A549 (cell line): ENCODE measurements at regions not wholly inside any gene's neighbourhood (a gene's known extent, or its start where the extent isn't known, plus 50 kb on each side); places are given as distances from the start of the nearest gene placed in this dataset.

ENCODE experiments used
- BHLHE40 ChIP-seq: IDR thresholded peaks from 2 replicates; pipeline ENCODE4 v1.6.1; 2012; ENCODE audit warnings: low read depth, low read length, inconsistent platforms
- CHD2 ChIP-seq: fragments of 150-350 bp; IDR thresholded peaks from 2 replicates; pipeline ENCODE4 v1.6.1; 2014; ENCODE audit warnings: low read length; ENCODE audit not compliant: partially characterized antibody
- CTCF ChIP-seq: fragments of >200 bp; sonication (Bioruptor Twin); formaldehyde crosslinking; IDR thresholded peaks from 3 replicates; pipeline ENCODE4 v1.5.1; 2016
- EP300 ChIP-seq, 2 experiments: fragments of >200 bp; sonication (Bioruptor Twin); formaldehyde crosslinking; IDR thresholded peaks; 2 replicates in 1 of 2; 3 replicates in 1 of 2; pipeline ENCODE4 v1.6.1; 2016 to 2017
- HMGXB4 ChIP-seq: fragments of 250-450 bp; sonication (Bioruptor Pico); IDR thresholded peaks from 2 replicates; pipeline ENCODE4 v1.5.0; 2021; ENCODE audit warnings: mild to moderate bottlenecking, moderate library complexity, borderline replicate concordance
- PBX3 ChIP-seq: IDR thresholded peaks from 2 replicates; pipeline ENCODE4 v1.6.1; 2012
- POLR2A ChIP-seq: IDR thresholded peaks from 2 replicates; pipeline ENCODE4 v1.6.1; 2012; ENCODE audit warnings: mild to moderate bottlenecking, low read length
- RAD21 ChIP-seq, 2 experiments: fragments of >200 bp in 1 of 2; sonication (Bioruptor Twin) in 1 of 2; formaldehyde crosslinking in 1 of 2; IDR thresholded peaks in 1 of 2; conservative IDR thresholded peaks in 1 of 2; 2 replicates in 1 of 2; 3 replicates in 1 of 2; pipeline ENCODE4 v1.6.1; 2012 to 2018; ENCODE audit warnings: inconsistent platforms in 1 of 2
- REST ChIP-seq: fragments of 200-600 bp; sonication (generic); IDR thresholded peaks from 2 replicates; pipeline ENCODE4 v1.6.1; 2016; ENCODE audit warnings: antibody characterized with exemption, mild to moderate bottlenecking, moderate library complexity
- SMC3 ChIP-seq: fragments of >200 bp; sonication (Bioruptor Twin); formaldehyde crosslinking; IDR thresholded peaks from 3 replicates; pipeline ENCODE4 v1.6.1; 2018; ENCODE audit warnings: inconsistent platforms
- ZFP36 ChIP-seq: fragments of 450-650 bp; IDR thresholded peaks from 2 replicates; pipeline ENCODE4 v1.6.1; 2014; ENCODE audit warnings: borderline replicate concordance; ENCODE audit not compliant: partially characterized antibody

- TF ChIP-seq REST, result no peak
- TF ChIP-seq POLR2A, result no peak
- no peak for TF ChIP-seq CTCF
- TF ChIP-seq RAD21 (conservative IDR thresholded peaks at IDR 0.05 in 1 of 2, IDR thresholded peaks at IDR 0.05 in 1 of 2), result no peak
- no peak for TF ChIP-seq HMGXB4 (CRISPR knock-in tag)
- no peak for TF ChIP-seq EP300 (IDR thresholded peaks at IDR 0.05)
- TF ChIP-seq CHD2, result no peak
- no peak for TF ChIP-seq PBX3
- TF ChIP-seq SMC3, result no peak
- no peak for TF ChIP-seq ZFP36
- TF ChIP-seq BHLHE40, result no peak
Observed at GRCh38 chr18:27695503-27695902, 481.4 kb downstream of the CDH2 start.
